Transverse colon (tissue), 3 donors: ENCODE measurements at regions not wholly inside any gene's neighbourhood (a gene's known extent, or its start where the extent isn't known, plus 50 kb on each side); places are given as distances from the start of the nearest gene placed in this dataset.

Experiments used
- POLR2A ChIP-seq: fragments of 450-650 bp; IDR thresholded peaks from one replicate; pipeline ENCODE4 v1.6.1; 2016; ENCODE audit warnings: antibody characterized with exemption, mild to moderate bottlenecking, moderate library complexity
- TF ChIP-seq, protein P1 (sequence below), 5 experiments: fragments of 200-600 bp in 3 of 5; fragments of 450-650 bp in 2 of 5; sonication (generic) in 3 of 5; IDR thresholded peaks; 1 replicate in 2 of 5; 2 replicates in 3 of 5; pipeline ENCODE4 v1.5.1; 2016 to 2017; ENCODE audit warnings: antibody characterized with exemption in 5 of 5, inconsistent platforms in 3 of 5, mild to moderate bottlenecking in 2 of 5, moderate library complexity in 1 of 5

DNA sequence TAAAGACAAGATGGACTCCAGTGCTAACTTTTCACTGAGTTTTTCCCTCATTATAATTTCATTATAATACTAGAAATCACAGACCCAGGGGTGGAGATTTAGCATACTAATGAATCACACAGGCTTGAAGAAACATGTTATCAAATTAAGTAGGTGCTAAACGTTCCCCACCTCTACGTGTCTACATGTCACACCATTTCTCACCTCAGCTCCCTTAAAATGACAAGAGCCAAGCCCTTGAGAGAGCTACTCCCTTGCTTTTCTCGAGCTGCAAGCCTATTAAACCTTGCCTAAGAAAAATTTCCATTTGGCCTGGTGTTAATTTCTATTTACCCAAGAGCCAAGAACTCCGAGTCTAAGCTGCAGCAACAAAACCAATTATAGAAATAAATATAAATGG, 396.3 kb upstream of the NEGR1 start:
- no peak for TF ChIP-seq POLR2A
- TF ChIP-seq, protein P1, sequence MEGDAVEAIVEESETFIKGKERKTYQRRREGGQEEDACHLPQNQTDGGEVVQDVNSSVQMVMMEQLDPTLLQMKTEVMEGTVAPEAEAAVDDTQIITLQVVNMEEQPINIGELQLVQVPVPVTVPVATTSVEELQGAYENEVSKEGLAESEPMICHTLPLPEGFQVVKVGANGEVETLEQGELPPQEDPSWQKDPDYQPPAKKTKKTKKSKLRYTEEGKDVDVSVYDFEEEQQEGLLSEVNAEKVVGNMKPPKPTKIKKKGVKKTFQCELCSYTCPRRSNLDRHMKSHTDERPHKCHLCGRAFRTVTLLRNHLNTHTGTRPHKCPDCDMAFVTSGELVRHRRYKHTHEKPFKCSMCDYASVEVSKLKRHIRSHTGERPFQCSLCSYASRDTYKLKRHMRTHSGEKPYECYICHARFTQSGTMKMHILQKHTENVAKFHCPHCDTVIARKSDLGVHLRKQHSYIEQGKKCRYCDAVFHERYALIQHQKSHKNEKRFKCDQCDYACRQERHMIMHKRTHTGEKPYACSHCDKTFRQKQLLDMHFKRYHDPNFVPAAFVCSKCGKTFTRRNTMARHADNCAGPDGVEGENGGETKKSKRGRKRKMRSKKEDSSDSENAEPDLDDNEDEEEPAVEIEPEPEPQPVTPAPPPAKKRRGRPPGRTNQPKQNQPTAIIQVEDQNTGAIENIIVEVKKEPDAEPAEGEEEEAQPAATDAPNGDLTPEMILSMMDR (IDR thresholded peaks at IDR 0.05), result no peak
